DND-41 (cell line): ENCODE measurements at regions not wholly inside any gene's neighbourhood (a gene's known extent, or its start where the extent isn't known, plus 50 kb on each side); places are given as distances from the start of the nearest gene placed in this dataset.
"Not testable (repeated sequence)": the region's sequence is repeated elsewhere in the genome, so short reads cannot be mapped to it uniquely, and the experiment has no call there.

Experiments
- ATAC-seq: fragments of 200-7000 bp; cut with Tn5 transposase; 3 replicates; pipeline ENCODE4 v1.9.1; 2021; ENCODE audit warnings: low read depth; ENCODE audit not compliant: insufficient read depth
- DNase-seq: peaks from one replicate; pipeline ENCODE4 v3.0.0-alpha.2; 2020
- H2AFZ ChIP-seq: 2 replicates; pipeline ENCODE4 v1.6.0; 2012; ENCODE audit warnings: low read depth, low read length
- H3K27ac ChIP-seq: 2 replicates; pipeline ENCODE4 v1.5.1; 2012; ENCODE audit warnings: low read length, inconsistent platforms
- H3K27me3 ChIP-seq: fragments of 200-600 bp; sonication (generic); 2 replicates; pipeline ENCODE4 v1.6.0; 2012; ENCODE audit warnings: low read length, mild to moderate bottlenecking, inconsistent platforms; ENCODE audit not compliant: insufficient read depth, poor library complexity
- H3K36me3 ChIP-seq: 2 replicates; pipeline ENCODE4 v1.5.1; 2012; ENCODE audit warnings: low read length, inconsistent platforms; ENCODE audit not compliant: insufficient read depth
- H3K4me1 ChIP-seq: 2 replicates; pipeline ENCODE4 v1.5.1; 2012; ENCODE audit warnings: mild to moderate bottlenecking, low read length; ENCODE audit not compliant: insufficient read depth
- H3K4me2 ChIP-seq: 2 replicates; pipeline ENCODE4 v1.6.0; 2012; ENCODE audit warnings: mild to moderate bottlenecking, moderate library complexity, low read length, inconsistent platforms; ENCODE audit not compliant: insufficient read depth
- H3K4me3 ChIP-seq, 2 experiments: fragments of 200-600 bp in 1 of 2; shearing (Covaris generic) in 1 of 2; 2 replicates each; pipeline ENCODE4 v1.5.1; 2012 to 2016; ENCODE audit warnings: inconsistent platforms in 2 of 2, low read length in 2 of 2, mild to moderate bottlenecking in 2 of 2, low read depth in 1 of 2, moderate library complexity in 1 of 2
- H3K79me2 ChIP-seq: 2 replicates; pipeline ENCODE4 v1.6.0; 2012; ENCODE audit warnings: low read length, inconsistent platforms; ENCODE audit not compliant: insufficient read depth
- H3K9ac ChIP-seq: 2 replicates; pipeline ENCODE4 v1.6.0; 2012; ENCODE audit warnings: low read depth, mild to moderate bottlenecking, inconsistent platforms, low read length, moderate library complexity
- H3K9me3 ChIP-seq: 2 replicates; pipeline ENCODE4 v1.5.1; 2012; ENCODE audit warnings: low read length, moderate library complexity, mild to moderate bottlenecking, inconsistent platforms; ENCODE audit not compliant: insufficient read depth, severe bottlenecking
- H4K20me1 ChIP-seq: 2 replicates; pipeline ENCODE4 v1.6.0; 2012; ENCODE audit warnings: low read length; ENCODE audit not compliant: insufficient read depth
- CTCF ChIP-seq: IDR thresholded peaks from 2 replicates; pipeline ENCODE4 v1.5.1; 2012; ENCODE audit warnings: borderline replicate concordance, low read length, moderate library complexity, mild to moderate bottlenecking; ENCODE audit not compliant: poor library complexity, severe bottlenecking; ENCODE audit errors: extremely low read depth
- EZH2 ChIP-seq: IDR thresholded peaks from 3 replicates; pipeline ENCODE4 v1.6.1; 2012; ENCODE audit warnings: borderline replicate concordance, low read depth, mild to moderate bottlenecking, moderate library complexity, low read length, inconsistent platforms; ENCODE audit not compliant: severe bottlenecking

- Histone ChIP-seq H4K20me1 (no peaks in the 10 kb centered on the region), H2AFZ (no peak overlapping the region), H3K79me2 (no peaks in the 10 kb centered on the region), H3K27me3 (no peaks in the 10 kb centered on the region), H3K27ac (no peak overlapping the region), H3K4me2 (no peak overlapping the region), H3K36me3 (no peaks in the 10 kb centered on the region), H3K9me3 (no peaks in the 10 kb centered on the region), H3K4me3 (no peak overlapping the region), H3K9ac (no peak overlapping the region), H3K4me1 (no peaks in the 10 kb centered on the region)
- no peak for DNase-seq
- no peak for TF ChIP-seq EZH2
- no peak for TF ChIP-seq CTCF
- ATAC-seq = no peak
Observed at GRCh38 chr2:223185638-223186037, 133.6 kb downstream of the KCNE4 start.

GRCh38 chr2:223187256-223187655 is 135.3 kb downstream of the KCNE4 start:
- H3K9ac ChIP-seq = no peak overlapping the region
- H3K27ac ChIP-seq = no peak overlapping the region
- DNase-seq = no peak
- no peak for TF ChIP-seq CTCF
- TF ChIP-seq EZH2 = no peak
- H3K4me3 ChIP-seq = no peak overlapping the region
- no peaks in the 10 kb centered on the region for H3K27me3 ChIP-seq
- H3K4me1 ChIP-seq = no peaks in the 10 kb centered on the region
- no peaks in the 10 kb centered on the region for H4K20me1 ChIP-seq
- H3K9me3 ChIP-seq = no peaks in the 10 kb centered on the region
- no peak overlapping the region for H3K4me2 ChIP-seq
- H2AFZ ChIP-seq = no peak overlapping the region
- ATAC-seq = no peak
- no peaks in the 10 kb centered on the region for H3K79me2 ChIP-seq
- no peaks in the 10 kb centered on the region for H3K36me3 ChIP-seq

GRCh38 chr2:223190561-223191206 is 138.7 kb downstream of the KCNE4 start:
- DNase-seq, H3K9me3 ChIP-seq, H4K20me1 ChIP-seq, ATAC-seq, H3K79me2 ChIP-seq, H3K27me3 ChIP-seq, H3K9ac ChIP-seq, H3K36me3 ChIP-seq, H3K4me3 ChIP-seq, H3K27ac ChIP-seq, H3K4me2 ChIP-seq, H3K4me1 ChIP-seq, H2AFZ ChIP-seq: not testable (repeated sequence)

- Histone ChIP-seq H3K9me3 (no peaks in the 10 kb centered on the region), H3K27ac (no peak overlapping the region), H3K9ac (no peak overlapping the region), H3K4me1 (no peaks in the 10 kb centered on the region), H3K4me3 (no peak overlapping the region), H4K20me1 (no peaks in the 10 kb centered on the region), H3K36me3 (no peaks in the 10 kb centered on the region), H3K27me3 (no peaks in the 10 kb centered on the region), H2AFZ (no peak overlapping the region), H3K79me2 (no peaks in the 10 kb centered on the region), H3K4me2 (no peak overlapping the region)
- TF ChIP-seq CTCF = no peak
- TF ChIP-seq EZH2 = no peak
- ATAC-seq (no peak), DNase-seq (no peak)
Observed at GRCh38 chr2:223196331-223196730, 144.3 kb downstream of the KCNE4 start.
